A549 (cell line): ENCODE measurements at regions not wholly inside any gene's neighbourhood (a gene's known extent, or its start where the extent isn't known, plus 50 kb on each side); places are given as distances from the start of the nearest gene placed in this dataset.

Experiments
- CEBPB ChIP-seq, 2 experiments: fragments of >200 bp in 1 of 2; sonication (Bioruptor Twin) in 1 of 2; formaldehyde crosslinking in 1 of 2; IDR thresholded peaks; 2 replicates each; pipeline ENCODE4 v1.6.1; 2012 to 2016
- HOXA7 ChIP-seq: fragments of 250-450 bp; sonication (Bioruptor Pico); IDR thresholded peaks from 2 replicates; pipeline ENCODE4 v1.5.0; 2020; ENCODE audit warnings: mild to moderate bottlenecking, moderate library complexity
- JUN ChIP-seq, 2 experiments: fragments of >200 bp; sonication (Bioruptor Twin); formaldehyde crosslinking; IDR thresholded peaks; 2 replicates in 1 of 2; 3 replicates in 1 of 2; pipeline ENCODE4 v1.6.1; 2016 to 2017
- POLR2A ChIP-seq: IDR thresholded peaks from 2 replicates; pipeline ENCODE4 v1.6.1; 2012; ENCODE audit warnings: mild to moderate bottlenecking, low read length
- POLR2AphosphoS2 ChIP-seq: conservative IDR thresholded peaks from 2 replicates; pipeline ENCODE4 v1.6.1; 2012; ENCODE audit warnings: low read length, improper control_type of control experiment, inconsistent platforms
- RAD21 ChIP-seq, 2 experiments: fragments of >200 bp in 1 of 2; sonication (Bioruptor Twin) in 1 of 2; formaldehyde crosslinking in 1 of 2; IDR thresholded peaks in 1 of 2; conservative IDR thresholded peaks in 1 of 2; 2 replicates in 1 of 2; 3 replicates in 1 of 2; pipeline ENCODE4 v1.6.1; 2012 to 2018; ENCODE audit warnings: inconsistent platforms in 1 of 2
- SMC3 ChIP-seq: fragments of >200 bp; sonication (Bioruptor Twin); formaldehyde crosslinking; IDR thresholded peaks from 3 replicates; pipeline ENCODE4 v1.6.1; 2018; ENCODE audit warnings: inconsistent platforms
- ZNF302 ChIP-seq: fragments of 250-450 bp; sonication (Bioruptor Pico); IDR thresholded peaks from 2 replicates; pipeline ENCODE4 v1.9.0; 2021; ENCODE audit warnings: inconsistent platforms, mild to moderate bottlenecking, moderate library complexity
- TF ChIP-seq, protein P1 (sequence below): fragments of 200-600 bp; sonication (generic); IDR thresholded peaks from 2 replicates; pipeline ENCODE4 v1.6.1; 2016; ENCODE audit warnings: antibody characterized with exemption, mild to moderate bottlenecking, moderate library complexity
- TF ChIP-seq, protein P2 (sequence below): fragments of >200 bp; sonication (Bioruptor Twin); formaldehyde crosslinking; IDR thresholded peaks from 3 replicates; pipeline ENCODE4 v1.5.1; 2016
- TF ChIP-seq, protein P3 (sequence below): fragments of >200 bp; sonication (Bioruptor Twin); formaldehyde crosslinking; IDR thresholded peaks from 2 replicates; pipeline ENCODE4 v1.6.1; 2016
- TF ChIP-seq, protein P4 (sequence below): IDR thresholded peaks from 2 replicates; pipeline ENCODE4 v1.6.1; 2012; ENCODE audit warnings: low read depth, borderline replicate concordance

DNA sequence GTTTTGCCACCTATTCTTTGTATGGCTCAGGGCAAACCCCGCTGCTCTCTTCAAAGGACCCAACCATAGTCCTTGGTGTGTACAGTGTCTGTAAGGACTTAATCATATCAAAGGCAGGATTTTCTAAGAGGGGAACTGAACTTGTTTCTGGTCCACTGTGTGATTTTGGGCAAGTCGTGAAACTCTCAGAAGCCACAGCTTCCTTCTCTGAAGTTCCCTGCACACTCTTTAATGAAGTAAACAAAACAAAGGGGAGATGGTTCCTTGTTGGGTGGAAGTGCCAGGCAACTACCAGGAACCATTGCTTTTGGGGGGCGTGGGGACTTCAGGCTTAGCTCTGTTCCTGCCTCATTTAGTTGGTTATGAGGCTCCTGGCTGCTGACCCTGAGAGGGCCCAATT, 152.4 kb downstream of the VRK1 start:
- TF ChIP-seq POLR2A (no peak), RAD21 (conservative IDR thresholded peaks at IDR 0.05 in 1 of 2, IDR thresholded peaks at IDR 0.05 in 1 of 2) (no peak), CEBPB (IDR thresholded peaks at IDR 0.05) (no peak), JUN (IDR thresholded peaks at IDR 0.05) (no peak), HOXA7 (CRISPR knock-in tag) (no peak), SMC3 (no peak), POLR2AphosphoS2 (no peak), ZNF302 (no peak)
- TF ChIP-seq, protein P1, sequence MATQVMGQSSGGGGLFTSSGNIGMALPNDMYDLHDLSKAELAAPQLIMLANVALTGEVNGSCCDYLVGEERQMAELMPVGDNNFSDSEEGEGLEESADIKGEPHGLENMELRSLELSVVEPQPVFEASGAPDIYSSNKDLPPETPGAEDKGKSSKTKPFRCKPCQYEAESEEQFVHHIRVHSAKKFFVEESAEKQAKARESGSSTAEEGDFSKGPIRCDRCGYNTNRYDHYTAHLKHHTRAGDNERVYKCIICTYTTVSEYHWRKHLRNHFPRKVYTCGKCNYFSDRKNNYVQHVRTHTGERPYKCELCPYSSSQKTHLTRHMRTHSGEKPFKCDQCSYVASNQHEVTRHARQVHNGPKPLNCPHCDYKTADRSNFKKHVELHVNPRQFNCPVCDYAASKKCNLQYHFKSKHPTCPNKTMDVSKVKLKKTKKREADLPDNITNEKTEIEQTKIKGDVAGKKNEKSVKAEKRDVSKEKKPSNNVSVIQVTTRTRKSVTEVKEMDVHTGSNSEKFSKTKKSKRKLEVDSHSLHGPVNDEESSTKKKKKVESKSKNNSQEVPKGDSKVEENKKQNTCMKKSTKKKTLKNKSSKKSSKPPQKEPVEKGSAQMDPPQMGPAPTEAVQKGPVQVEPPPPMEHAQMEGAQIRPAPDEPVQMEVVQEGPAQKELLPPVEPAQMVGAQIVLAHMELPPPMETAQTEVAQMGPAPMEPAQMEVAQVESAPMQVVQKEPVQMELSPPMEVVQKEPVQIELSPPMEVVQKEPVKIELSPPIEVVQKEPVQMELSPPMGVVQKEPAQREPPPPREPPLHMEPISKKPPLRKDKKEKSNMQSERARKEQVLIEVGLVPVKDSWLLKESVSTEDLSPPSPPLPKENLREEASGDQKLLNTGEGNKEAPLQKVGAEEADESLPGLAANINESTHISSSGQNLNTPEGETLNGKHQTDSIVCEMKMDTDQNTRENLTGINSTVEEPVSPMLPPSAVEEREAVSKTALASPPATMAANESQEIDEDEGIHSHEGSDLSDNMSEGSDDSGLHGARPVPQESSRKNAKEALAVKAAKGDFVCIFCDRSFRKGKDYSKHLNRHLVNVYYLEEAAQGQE, result no peak
- TF ChIP-seq, protein P2, sequence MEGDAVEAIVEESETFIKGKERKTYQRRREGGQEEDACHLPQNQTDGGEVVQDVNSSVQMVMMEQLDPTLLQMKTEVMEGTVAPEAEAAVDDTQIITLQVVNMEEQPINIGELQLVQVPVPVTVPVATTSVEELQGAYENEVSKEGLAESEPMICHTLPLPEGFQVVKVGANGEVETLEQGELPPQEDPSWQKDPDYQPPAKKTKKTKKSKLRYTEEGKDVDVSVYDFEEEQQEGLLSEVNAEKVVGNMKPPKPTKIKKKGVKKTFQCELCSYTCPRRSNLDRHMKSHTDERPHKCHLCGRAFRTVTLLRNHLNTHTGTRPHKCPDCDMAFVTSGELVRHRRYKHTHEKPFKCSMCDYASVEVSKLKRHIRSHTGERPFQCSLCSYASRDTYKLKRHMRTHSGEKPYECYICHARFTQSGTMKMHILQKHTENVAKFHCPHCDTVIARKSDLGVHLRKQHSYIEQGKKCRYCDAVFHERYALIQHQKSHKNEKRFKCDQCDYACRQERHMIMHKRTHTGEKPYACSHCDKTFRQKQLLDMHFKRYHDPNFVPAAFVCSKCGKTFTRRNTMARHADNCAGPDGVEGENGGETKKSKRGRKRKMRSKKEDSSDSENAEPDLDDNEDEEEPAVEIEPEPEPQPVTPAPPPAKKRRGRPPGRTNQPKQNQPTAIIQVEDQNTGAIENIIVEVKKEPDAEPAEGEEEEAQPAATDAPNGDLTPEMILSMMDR, result no peak
- TF ChIP-seq, protein P3, sequence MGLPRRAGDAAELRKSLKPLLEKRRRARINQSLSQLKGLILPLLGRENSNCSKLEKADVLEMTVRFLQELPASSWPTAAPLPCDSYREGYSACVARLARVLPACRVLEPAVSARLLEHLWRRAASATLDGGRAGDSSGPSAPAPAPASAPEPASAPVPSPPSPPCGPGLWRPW, result no peak
- TF ChIP-seq, protein P4, sequence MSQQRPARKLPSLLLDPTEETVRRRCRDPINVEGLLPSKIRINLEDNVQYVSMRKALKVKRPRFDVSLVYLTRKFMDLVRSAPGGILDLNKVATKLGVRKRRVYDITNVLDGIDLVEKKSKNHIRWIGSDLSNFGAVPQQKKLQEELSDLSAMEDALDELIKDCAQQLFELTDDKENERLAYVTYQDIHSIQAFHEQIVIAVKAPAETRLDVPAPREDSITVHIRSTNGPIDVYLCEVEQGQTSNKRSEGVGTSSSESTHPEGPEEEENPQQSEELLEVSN, result no peak
